ENCODE measurements at regions not wholly inside any gene's neighbourhood (a gene's known extent, or its start where the extent isn't known, plus 50 kb on each side); places are given as distances from the start of the nearest gene placed in this dataset.

GRCh38 chr6:97401533-97401932 lies 118.5 kb upstream of the MMS22L start:
- H3K4me1 ChIP-seq (ENCODE audit: insufficient read depth, insufficient read length) = no peaks in the 10 kb centered on the region
- no peak for DNase-seq (ENCODE audit: low read depth, low spot score)
- H3K4me3 ChIP-seq (ENCODE audit: insufficient read length, low read depth) = no peak overlapping the region
- H3K9me3 ChIP-seq (ENCODE audit: insufficient read depth, low read length) = no peaks in the 10 kb centered on the region
- TF ChIP-seq ZNF274 (IDR thresholded peaks at IDR 0.05; ENCODE audit: low read depth, low read length) = no peak
- no peak overlapping the region for H3K9ac ChIP-seq (ENCODE audit: insufficient read length, low read depth)
- H3K27me3 ChIP-seq (ENCODE audit: insufficient read depth, insufficient read length) = no peaks in the 10 kb centered on the region
- no peaks in the 10 kb centered on the region for H3K36me3 ChIP-seq (ENCODE audit: insufficient read depth, insufficient read length, low read length)

- H3K9ac ChIP-seq (ENCODE audit: insufficient read length, low read depth) = no peak overlapping the region
- no peak overlapping the region for H3K4me3 ChIP-seq (ENCODE audit: insufficient read length, low read depth)
- no peak for DNase-seq (ENCODE audit: low read depth, low spot score)
- TF ChIP-seq YY1 (IDR thresholded peaks at IDR 0.05; ENCODE audit: insufficient read depth, insufficient read length) (no peak), SUZ12 (IDR thresholded peaks at IDR 0.05; ENCODE audit: extremely low read depth, insufficient read depth, insufficient read length) (no peak), ZNF274 (IDR thresholded peaks at IDR 0.05; ENCODE audit: low read depth, low read length) (no peak)
- no peaks in the 10 kb centered on the region for H3K9me3 ChIP-seq (ENCODE audit: insufficient read depth, low read length)
- H3K27me3 ChIP-seq (ENCODE audit: insufficient read depth, insufficient read length) = no peaks in the 10 kb centered on the region
- H3K36me3 ChIP-seq (ENCODE audit: insufficient read depth, insufficient read length, low read length) = no peaks in the 10 kb centered on the region
- H3K4me1 ChIP-seq (ENCODE audit: insufficient read depth, insufficient read length) = no peaks in the 10 kb centered on the region
Observed at GRCh38 chr6:97405818-97406409, 122.9 kb upstream of the MMS22L start.

- H3K36me3 ChIP-seq (ENCODE audit: insufficient read depth, insufficient read length, low read length) = no peaks in the 10 kb centered on the region
- H3K9ac ChIP-seq (ENCODE audit: insufficient read length, low read depth) = no peak overlapping the region
- no peaks in the 10 kb centered on the region for H3K4me1 ChIP-seq (ENCODE audit: insufficient read depth, insufficient read length)
- TF ChIP-seq YY1 (IDR thresholded peaks at IDR 0.05; ENCODE audit: insufficient read depth, insufficient read length) (no peak), ZNF274 (IDR thresholded peaks at IDR 0.05; ENCODE audit: low read depth, low read length) (no peak), SUZ12 (IDR thresholded peaks at IDR 0.05; ENCODE audit: extremely low read depth, insufficient read depth, insufficient read length) (no peak)
- no peak overlapping the region for H3K4me3 ChIP-seq (ENCODE audit: insufficient read length, low read depth)
- no peaks in the 10 kb centered on the region for H3K27me3 ChIP-seq (ENCODE audit: insufficient read depth, insufficient read length)
- H3K9me3 ChIP-seq (ENCODE audit: insufficient read depth, low read length) = no peaks in the 10 kb centered on the region
- DNase-seq (ENCODE audit: low read depth, low spot score) = no peak
Observed at GRCh38 chr6:97406633-97407032, 123.6 kb upstream of the MMS22L start.

GRCh38 chr6:97411610-97412009 lies 128.6 kb upstream of the MMS22L start:
- TF ChIP-seq ZNF274 (IDR thresholded peaks at IDR 0.05; ENCODE audit: low read depth, low read length) (no peak), SUZ12 (IDR thresholded peaks at IDR 0.05; ENCODE audit: extremely low read depth, insufficient read depth, insufficient read length) (no peak), YY1 (IDR thresholded peaks at IDR 0.05; ENCODE audit: insufficient read depth, insufficient read length) (no peak)
- Histone ChIP-seq H3K4me3 (ENCODE audit: insufficient read length, low read depth) (no peak overlapping the region), H3K4me1 (ENCODE audit: insufficient read depth, insufficient read length) (no peaks in the 10 kb centered on the region), H3K36me3 (ENCODE audit: insufficient read depth, insufficient read length, low read length) (no peaks in the 10 kb centered on the region), H3K27me3 (ENCODE audit: insufficient read depth, insufficient read length) (peaks cover 10% of the 10 kb centered on the region), H3K9ac (ENCODE audit: insufficient read length, low read depth) (no peak overlapping the region), H3K9me3 (ENCODE audit: insufficient read depth, low read length) (no peaks in the 10 kb centered on the region)
- DNase-seq (ENCODE audit: low read depth, low spot score) = no peak

- no peak for TF ChIP-seq ZNF274 (IDR thresholded peaks at IDR 0.05; ENCODE audit: low read depth, low read length)
- TF ChIP-seq YY1 (IDR thresholded peaks at IDR 0.05; ENCODE audit: insufficient read depth, insufficient read length) = no peak
- TF ChIP-seq SUZ12 (IDR thresholded peaks at IDR 0.05; ENCODE audit: extremely low read depth, insufficient read depth, insufficient read length) = no peak
- Histone ChIP-seq H3K9me3 (ENCODE audit: insufficient read depth, low read length) (no peaks in the 10 kb centered on the region), H3K4me3 (ENCODE audit: insufficient read length, low read depth) (no peak overlapping the region), H3K27me3 (ENCODE audit: insufficient read depth, insufficient read length) (peaks cover 18% of the 10 kb centered on the region), H3K4me1 (ENCODE audit: insufficient read depth, insufficient read length) (no peaks in the 10 kb centered on the region), H3K36me3 (ENCODE audit: insufficient read depth, insufficient read length, low read length) (no peaks in the 10 kb centered on the region), H3K9ac (ENCODE audit: insufficient read length, low read depth) (no peak overlapping the region)
- DNase-seq (ENCODE audit: low read depth, low spot score) = no peak
Observed at GRCh38 chr6:97412511-97412910, 129.5 kb upstream of the MMS22L start.

- no peak overlapping the region for H3K4me3 ChIP-seq (ENCODE audit: insufficient read length, low read depth)
- H3K9me3 ChIP-seq (ENCODE audit: insufficient read depth, low read length) = no peaks in the 10 kb centered on the region
- H3K9ac ChIP-seq (ENCODE audit: insufficient read length, low read depth) = no peak overlapping the region
- no peaks in the 10 kb centered on the region for H3K36me3 ChIP-seq (ENCODE audit: insufficient read depth, insufficient read length, low read length)
- H3K4me1 ChIP-seq (ENCODE audit: insufficient read depth, insufficient read length) = no peaks in the 10 kb centered on the region
- TF ChIP-seq YY1 (IDR thresholded peaks at IDR 0.05; ENCODE audit: insufficient read depth, insufficient read length) (no peak), SUZ12 (IDR thresholded peaks at IDR 0.05; ENCODE audit: extremely low read depth, insufficient read depth, insufficient read length) (no peak), ZNF274 (IDR thresholded peaks at IDR 0.05; ENCODE audit: low read depth, low read length) (no peak)
- peak; percentile 51 for DNase-seq (ENCODE audit: low read depth, low spot score)
- H3K27me3 ChIP-seq (ENCODE audit: insufficient read depth, insufficient read length) = peaks cover 96% of the 10 kb centered on the region
Observed at GRCh38 chr6:97422171-97422570, 139.2 kb upstream of the MMS22L start.

- no peaks in the 10 kb centered on the region for H3K36me3 ChIP-seq (ENCODE audit: insufficient read depth, insufficient read length, low read length)
- no peak for DNase-seq (ENCODE audit: low read depth, low spot score)
- no peak for TF ChIP-seq ZNF274 (IDR thresholded peaks at IDR 0.05; ENCODE audit: low read depth, low read length)
- TF ChIP-seq SUZ12 (IDR thresholded peaks at IDR 0.05; ENCODE audit: extremely low read depth, insufficient read depth, insufficient read length) = no peak
- no peak for TF ChIP-seq YY1 (IDR thresholded peaks at IDR 0.05; ENCODE audit: insufficient read depth, insufficient read length)
- no peaks in the 10 kb centered on the region for H3K9me3 ChIP-seq (ENCODE audit: insufficient read depth, low read length)
- no peak overlapping the region for H3K4me3 ChIP-seq (ENCODE audit: insufficient read length, low read depth)
- peaks cover 97% of the 10 kb centered on the region for H3K27me3 ChIP-seq (ENCODE audit: insufficient read depth, insufficient read length)
- H3K4me1 ChIP-seq (ENCODE audit: insufficient read depth, insufficient read length) = no peaks in the 10 kb centered on the region
- H3K9ac ChIP-seq (ENCODE audit: insufficient read length, low read depth) = no peak overlapping the region
Observed at GRCh38 chr6:97423190-97423589, 140.2 kb upstream of the MMS22L start.
